Mesenchymal stem cell (in vitro differentiated cells and primary cell): ENCODE measurements at regions not wholly inside any gene's neighbourhood (a gene's known extent, or its start where the extent isn't known, plus 50 kb on each side); places are given as distances from the start of the nearest gene placed in this dataset.

Source experiments
- DNase-seq: peaks from one replicate; pipeline ENCODE4 v3.0.0-alpha.2; 2013
- H2AFZ ChIP-seq: one replicate; pipeline ENCODE4 v1.6.1; 2013; ENCODE audit warnings: low read depth, mild to moderate bottlenecking, control low read depth, inconsistent platforms, low read length, moderate library complexity
- H2AK5ac ChIP-seq: 2 replicates; pipeline ENCODE4 v1.6.1; 2013; ENCODE audit warnings: low read length, moderate library complexity, mild to moderate bottlenecking, inconsistent platforms; ENCODE audit not compliant: severe bottlenecking
- H2BK120ac ChIP-seq: one replicate; pipeline ENCODE4 v1.6.1; 2013; ENCODE audit warnings: low read depth, mild to moderate bottlenecking, inconsistent platforms, low read length, moderate library complexity
- H2BK12ac ChIP-seq, 2 experiments: one replicate each; pipeline ENCODE4 v1.6.1; 2013; ENCODE audit warnings: inconsistent platforms in 2 of 2, low read length in 2 of 2, mild to moderate bottlenecking in 2 of 2, moderate library complexity in 2 of 2, control low read depth in 1 of 2
- H2BK15ac ChIP-seq: one replicate; pipeline ENCODE4 v1.6.1; 2013; ENCODE audit warnings: mild to moderate bottlenecking, low read depth, inconsistent platforms; ENCODE audit not compliant: poor library complexity, severe bottlenecking
- H2BK5ac ChIP-seq: 2 replicates; pipeline ENCODE4 v1.6.1; 2013; ENCODE audit warnings: low read depth, mild to moderate bottlenecking, low read length, control low read depth, inconsistent platforms; ENCODE audit not compliant: poor library complexity, severe bottlenecking
- H3K14ac ChIP-seq, 2 experiments: one replicate each; pipeline ENCODE4 v1.6.1; 2013; ENCODE audit warnings: inconsistent platforms in 2 of 2, low read length in 2 of 2, control low read depth in 1 of 2, mild to moderate bottlenecking in 1 of 2, moderate library complexity in 1 of 2
- H3K18ac ChIP-seq, 2 experiments: one replicate each; pipeline ENCODE4 v1.6.1; 2013; ENCODE audit warnings: inconsistent platforms in 2 of 2, low read length in 2 of 2, control low read depth in 1 of 2, low read depth in 1 of 2, mild to moderate bottlenecking in 1 of 2
- H3K23ac ChIP-seq, 2 experiments: one replicate each; pipeline ENCODE4 v1.6.1; 2013; ENCODE audit warnings: inconsistent platforms in 2 of 2, low read length in 2 of 2, mild to moderate bottlenecking in 2 of 2, moderate library complexity in 2 of 2, control low read depth in 1 of 2
- H3K27ac ChIP-seq: 2 replicates; pipeline ENCODE4 v1.5.1; 2013; ENCODE audit warnings: mild to moderate bottlenecking, moderate library complexity, low read length, control low read depth, inconsistent platforms; ENCODE audit not compliant: poor library complexity, severe bottlenecking
- H3K27me3 ChIP-seq, 2 experiments: 2 replicates each; pipeline versions ENCODE4 v1.6.1 to v1.7.0; 2013; ENCODE audit warnings: low read length in 2 of 2, mild to moderate bottlenecking in 2 of 2, moderate library complexity in 2 of 2, control low read depth in 1 of 2, inconsistent platforms in 1 of 2; ENCODE audit not compliant: control insufficient read depth in 1 of 2, insufficient read depth in 1 of 2
- H3K36me3 ChIP-seq, 2 experiments: 2 replicates each; pipeline versions ENCODE4 v1.6.1 to v1.7.0; 2013; ENCODE audit warnings: low read length in 2 of 2, control low read depth in 1 of 2, inconsistent platforms in 1 of 2, low read depth in 1 of 2, mild to moderate bottlenecking in 1 of 2; ENCODE audit not compliant: insufficient read depth in 2 of 2, control insufficient read depth in 1 of 2
- H3K4ac ChIP-seq, 2 experiments: one replicate each; pipeline ENCODE4 v1.6.1; 2013; ENCODE audit warnings: inconsistent platforms in 2 of 2, low read length in 2 of 2, mild to moderate bottlenecking in 2 of 2, moderate library complexity in 2 of 2, control low read depth in 1 of 2, low read depth in 1 of 2
- H3K4me1 ChIP-seq: 2 replicates; pipeline ENCODE4 v1.6.1; 2013; ENCODE audit warnings: low read depth, low read length, control low read depth; ENCODE audit not compliant: control insufficient read depth, insufficient read depth
- H3K4me2 ChIP-seq: 2 replicates; pipeline ENCODE4 v1.6.1; 2013; ENCODE audit warnings: low read length, mild to moderate bottlenecking, inconsistent platforms; ENCODE audit not compliant: poor library complexity, severe bottlenecking
- H3K4me3 ChIP-seq, 2 experiments: 2 replicates each; pipeline versions ENCODE4 v1.5.1 to v1.7.0; 2013; ENCODE audit warnings: low read length in 2 of 2, mild to moderate bottlenecking in 2 of 2, control low read depth in 1 of 2, low read depth in 1 of 2; ENCODE audit not compliant: insufficient read depth in 1 of 2
- H3K79me1 ChIP-seq: replicated peaks from 2 replicates; pipeline ENCODE4 v1.6.1; 2013; ENCODE audit warnings: mild to moderate bottlenecking, control low read depth, low read length, inconsistent platforms; ENCODE audit not compliant: poor library complexity, severe bottlenecking
- H3K9ac ChIP-seq: 2 replicates; pipeline ENCODE4 v1.7.0; 2013; ENCODE audit warnings: mild to moderate bottlenecking, low read length, moderate library complexity
- H3K9me3 ChIP-seq: 2 replicates; pipeline ENCODE4 v1.7.0; 2013; ENCODE audit warnings: mild to moderate bottlenecking, low read length; ENCODE audit not compliant: control insufficient read depth
- H4K8ac ChIP-seq: one replicate; pipeline ENCODE4 v1.6.1; 2013; ENCODE audit warnings: inconsistent platforms, mild to moderate bottlenecking, low read length, moderate library complexity
- H4K91ac ChIP-seq: one replicate; pipeline ENCODE4 v1.6.1; 2013; ENCODE audit warnings: mild to moderate bottlenecking, low read length, inconsistent platforms
- WGBS: methylation state at CpG from one replicate; pipeline ENCODE4 v1.1.7; 2013; ENCODE audit warnings: mixed read lengths; 5-methylcytosine and 5-hydroxymethylcytosine counted together

GRCh38 chr3:15982243-15982642, 184.5 kb upstream of the ANKRD28 start:
- no peak for DNase-seq
- no peak overlapping the region for H2BK12ac ChIP-seq
- H2AK5ac ChIP-seq = no peak overlapping the region
- H3K27me3 ChIP-seq = no peaks in the 10 kb centered on the region
- H3K79me1 ChIP-seq = no peaks in the 10 kb centered on the region
- no peak overlapping the region for H3K23ac ChIP-seq
- H2BK15ac ChIP-seq = no peak overlapping the region
- no peak overlapping the region for H2BK120ac ChIP-seq
- peak overlapping the region; percentile 75 for H3K9ac ChIP-seq
- peaks cover 8% of the 10 kb centered on the region for H3K9me3 ChIP-seq
- H3K14ac ChIP-seq = no peak overlapping the region
- peaks cover 0 to 4% of the 10 kb centered on the region in 2 experiments for H3K36me3 ChIP-seq
- peak overlapping the region; percentile 86 for H3K27ac ChIP-seq
- peak overlapping the region; percentile 24 for H3K4me2 ChIP-seq
- H4K8ac ChIP-seq = no peak overlapping the region
- H2AFZ ChIP-seq = no peak overlapping the region
- no peak overlapping the region for H2BK5ac ChIP-seq
- H3K4me3 ChIP-seq = peak overlapping the region in 1 of 2 experiments; percentile 48
- H4K91ac ChIP-seq = no peak overlapping the region
- no peak overlapping the region for H3K18ac ChIP-seq
- WGBS = 44% methylated on average over 1 of the region's 1 CpG
- peaks cover 8% of the 10 kb centered on the region for H3K4me1 ChIP-seq
- no peak overlapping the region for H3K4ac ChIP-seq

GRCh38 chr3:15982667-15983196, 185.0 kb upstream of the ANKRD28 start:
- Histone ChIP-seq H3K4me1 (peaks cover 5% of the 10 kb centered on the region), H3K27ac (peak overlapping the region; percentile 86), H3K4ac (peak overlapping the region in 1 of 2 experiments; percentile 55), H3K4me2 (peak overlapping the region; percentile 24), H2BK12ac (peak overlapping the region; percentile 61 to 80), H3K79me1 (no peaks in the 10 kb centered on the region), H3K9me3 (peaks cover 8% of the 10 kb centered on the region), H2AK5ac (no peak overlapping the region), H3K36me3 (peaks cover 0 to 6% of the 10 kb centered on the region in 2 experiments), H4K91ac (peak overlapping the region; percentile 90), H3K23ac (no peak overlapping the region), H2BK5ac (peak overlapping the region; percentile 8), H3K18ac (peak overlapping the region; percentile 70 to 80), H4K8ac (peak overlapping the region; percentile 87), H2AFZ (no peak overlapping the region), H3K27me3 (no peaks in the 10 kb centered on the region), H3K14ac (no peak overlapping the region), H3K4me3 (peak overlapping the region in 1 of 2 experiments; percentile 66), H2BK120ac (no peak overlapping the region), H2BK15ac (peak overlapping the region; percentile 26), H3K9ac (peak overlapping the region; percentile 75)
- 5% methylated on average over 7 of the region's 10 CpGs for WGBS
- peak; percentile 97 for DNase-seq

- Histone ChIP-seq H2BK5ac (peak overlapping the region; percentile 8), H3K27ac (peak overlapping the region; percentile 86), H3K79me1 (no peaks in the 10 kb centered on the region), H2BK120ac (no peak overlapping the region), H4K8ac (peak overlapping the region; percentile 87), H2BK15ac (peak overlapping the region; percentile 26), H2BK12ac (peak overlapping the region; percentile 61 to 80), H3K18ac (peak overlapping the region; percentile 70 to 80), H3K4ac (peak overlapping the region; percentile 12 to 55), H3K9me3 (peaks cover 8% of the 10 kb centered on the region), H2AK5ac (no peak overlapping the region), H3K4me2 (peak overlapping the region; percentile 24), H3K4me1 (peaks cover 5% of the 10 kb centered on the region), H3K23ac (no peak overlapping the region), H3K9ac (peak overlapping the region; percentile 75), H4K91ac (peak overlapping the region; percentile 90), H3K4me3 (peak overlapping the region in 1 of 2 experiments; percentile 66), H2AFZ (no peak overlapping the region), H3K14ac (no peak overlapping the region), H3K36me3 (peaks cover 0 to 6% of the 10 kb centered on the region in 2 experiments), H3K27me3 (no peaks in the 10 kb centered on the region)
- peak; percentile 93 for DNase-seq
- WGBS = 28% methylated on average over 2 of the region's 2 CpGs
Observed at GRCh38 chr3:15983232-15983631, 185.5 kb upstream of the ANKRD28 start.

- peak overlapping the region; percentile 86 for H3K27ac ChIP-seq
- no peak overlapping the region for H2AK5ac ChIP-seq
- H3K9me3 ChIP-seq = peaks cover 8% of the 10 kb centered on the region
- H2BK5ac ChIP-seq = no peak overlapping the region
- no peak overlapping the region for H3K4me2 ChIP-seq
- H2BK12ac ChIP-seq = no peak overlapping the region
- H3K4me1 ChIP-seq = peaks cover 5% of the 10 kb centered on the region
- no peak overlapping the region for H4K8ac ChIP-seq
- no peak for DNase-seq
- no peak overlapping the region for H2AFZ ChIP-seq
- H3K79me1 ChIP-seq = no peaks in the 10 kb centered on the region
- H3K9ac ChIP-seq = peak overlapping the region; percentile 75
- peak overlapping the region in 1 of 2 experiments; percentile 46 for H3K4ac ChIP-seq
- peak overlapping the region; percentile 13 to 80 for H3K18ac ChIP-seq
- no peak overlapping the region for H2BK15ac ChIP-seq
- peaks cover 0 to 9% of the 10 kb centered on the region in 2 experiments for H3K36me3 ChIP-seq
- no peak overlapping the region for H2BK120ac ChIP-seq
- no peak overlapping the region for H4K91ac ChIP-seq
- peak overlapping the region in 1 of 2 experiments; percentile 66 for H3K4me3 ChIP-seq
- H3K23ac ChIP-seq = no peak overlapping the region
- H3K14ac ChIP-seq = no peak overlapping the region
- no CpG with 5 or more reads among the region's 1 CpG for WGBS
- H3K27me3 ChIP-seq = no peaks in the 10 kb centered on the region
Observed at GRCh38 chr3:15983693-15984092, 185.9 kb upstream of the ANKRD28 start.
